ENCODE measurements at regions not wholly inside any gene's neighbourhood (a gene's known extent, or its start where the extent isn't known, plus 50 kb on each side); places are given as distances from the start of the nearest gene placed in this dataset.

GRCh38 chr1:68615312-68615711 lies 118.4 kb upstream of the DEPDC1 start:
- no TSS peak for BruUV-seq (replicated peaks)
- no peaks in the 10 kb centered on the region for H3K36me3 ChIP-seq (ENCODE audit: control insufficient read depth, insufficient read depth, low read length)
- TF ChIP-seq CTCF (IDR thresholded peaks at IDR 0.05; ENCODE audit: insufficient read depth in 1 of 2, low read depth in 1 of 2, low read length in 1 of 2, severe bottlenecking in 1 of 2, unreplicated experiment in 1 of 2), result no peak
- Mint-ChIP-seq H3K4me3 (ENCODE audit: unreplicated experiment) (no peak overlapping the region), H3K27ac (ENCODE audit: unreplicated experiment) (no peak overlapping the region), H3K4me1 (ENCODE audit: low read depth, unreplicated experiment) (no peaks in the 10 kb centered on the region), H3K36me3 (ENCODE audit: insufficient read depth, unreplicated experiment) (peaks cover 4% of the 10 kb centered on the region), H3K27me3 (ENCODE audit: insufficient read depth, unreplicated experiment) (no peaks in the 10 kb centered on the region), H3K9me3 (ENCODE audit: unreplicated experiment) (peaks cover 9% of the 10 kb centered on the region)
- ChIA-PET POLR2A (no interaction called here), CTCF (no interaction called here)
- H3K27me3 ChIP-seq (replicated peaks; ENCODE audit: control insufficient read depth, insufficient read depth, low read length), result no peaks in the 10 kb centered on the region
- intact Hi-C loops (cut with micrococcal nuclease; ENCODE audit: unreplicated experiment), result no loop called here
- no peak overlapping the region for H3K4me3 ChIP-seq (ENCODE audit: low read depth, low read length)
- DNase-seq, result no peak
- H3K9me3 ChIP-seq, result no peaks in the 10 kb centered on the region
- no peaks in the 10 kb centered on the region for H3K4me1 ChIP-seq

DNA sequence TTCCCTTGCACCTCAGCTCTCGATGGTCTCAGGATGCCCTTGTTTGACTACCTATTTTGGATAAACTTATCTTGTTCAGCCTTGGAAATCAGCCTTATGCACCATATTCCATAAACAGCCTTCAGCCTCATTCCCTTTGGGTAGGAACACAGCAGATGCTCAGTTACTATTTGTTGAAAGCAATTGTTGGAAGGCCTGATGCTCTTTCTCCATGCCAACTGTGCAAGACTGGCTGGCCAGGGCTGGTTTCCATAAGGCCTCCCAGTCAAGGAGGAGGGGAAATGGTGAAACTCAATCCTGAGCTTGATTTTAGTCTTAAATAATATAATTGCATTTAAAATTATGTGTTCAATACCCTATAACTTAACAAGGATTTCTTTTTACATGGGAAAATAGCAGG lies 121.1 kb upstream of the DEPDC1 start:
- POLR2A ChIA-PET, result no interaction called here
- CTCF ChIA-PET, result no interaction called here
- no peaks in the 10 kb centered on the region for H3K27me3 Mint-ChIP-seq (ENCODE audit: insufficient read depth, unreplicated experiment)
- DNase-seq, result no peak
- Histone ChIP-seq H3K27me3 (replicated peaks; ENCODE audit: control insufficient read depth, insufficient read depth, low read length) (no peaks in the 10 kb centered on the region), H3K9me3 (no peaks in the 10 kb centered on the region), H3K36me3 (ENCODE audit: control insufficient read depth, insufficient read depth, low read length) (no peaks in the 10 kb centered on the region), H3K4me3 (ENCODE audit: low read depth, low read length) (no peak overlapping the region), H3K4me1 (no peaks in the 10 kb centered on the region)
- no peak overlapping the region for H3K27ac Mint-ChIP-seq (ENCODE audit: unreplicated experiment)
- H3K4me3 Mint-ChIP-seq (ENCODE audit: unreplicated experiment), result no peak overlapping the region
- intact Hi-C loops (cut with micrococcal nuclease; ENCODE audit: unreplicated experiment), result no loop called here
- TF ChIP-seq CTCF (IDR thresholded peaks at IDR 0.05; ENCODE audit: insufficient read depth in 1 of 2, low read depth in 1 of 2, low read length in 1 of 2, severe bottlenecking in 1 of 2, unreplicated experiment in 1 of 2), result no peak
- H3K36me3 Mint-ChIP-seq (ENCODE audit: insufficient read depth, unreplicated experiment), result peaks cover 4% of the 10 kb centered on the region
- no TSS peak for BruUV-seq (replicated peaks)
- H3K9me3 Mint-ChIP-seq (ENCODE audit: unreplicated experiment), result peaks cover 9% of the 10 kb centered on the region
- H3K4me1 Mint-ChIP-seq (ENCODE audit: low read depth, unreplicated experiment), result no peaks in the 10 kb centered on the region

DNA sequence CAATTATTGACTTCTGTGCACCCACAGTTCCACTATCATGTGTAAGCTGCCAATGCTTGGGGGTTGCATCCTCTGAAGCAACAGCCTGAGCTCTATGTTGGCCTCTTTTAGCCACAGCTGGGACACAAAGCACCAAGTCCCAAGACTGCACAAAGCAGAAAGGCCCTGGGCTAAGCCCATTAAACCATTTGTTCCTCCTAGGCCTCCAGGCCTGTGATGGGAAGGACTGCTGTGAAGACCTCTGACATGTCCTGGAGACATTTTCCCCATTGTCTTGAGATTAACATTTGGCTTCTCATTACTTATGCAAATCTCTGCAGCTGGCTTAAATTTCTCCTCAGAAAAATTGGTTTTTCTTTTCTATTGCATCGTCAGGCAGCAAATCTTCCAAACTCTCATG lies 123.7 kb upstream of the DEPDC1 start:
- Mint-ChIP-seq H3K27me3 (ENCODE audit: insufficient read depth, unreplicated experiment) (no peaks in the 10 kb centered on the region), H3K4me3 (ENCODE audit: unreplicated experiment) (no peak overlapping the region), H3K9me3 (ENCODE audit: unreplicated experiment) (peaks cover 10% of the 10 kb centered on the region), H3K4me1 (ENCODE audit: low read depth, unreplicated experiment) (peaks cover 7% of the 10 kb centered on the region), H3K36me3 (ENCODE audit: insufficient read depth, unreplicated experiment) (no peaks in the 10 kb centered on the region), H3K27ac (ENCODE audit: unreplicated experiment) (no peak overlapping the region)
- no peaks in the 10 kb centered on the region for H3K9me3 ChIP-seq
- intact Hi-C loops (cut with micrococcal nuclease; ENCODE audit: unreplicated experiment), result no loop called here
- CTCF ChIA-PET, result no interaction called here
- DNase-seq, result no peak
- no peaks in the 10 kb centered on the region for H3K36me3 ChIP-seq (ENCODE audit: control insufficient read depth, insufficient read depth, low read length)
- no peak overlapping the region for H3K4me3 ChIP-seq (ENCODE audit: low read depth, low read length)
- no peaks in the 10 kb centered on the region for H3K27me3 ChIP-seq (replicated peaks; ENCODE audit: control insufficient read depth, insufficient read depth, low read length)
- no peaks in the 10 kb centered on the region for H3K4me1 ChIP-seq
- TF ChIP-seq CTCF (IDR thresholded peaks at IDR 0.05; ENCODE audit: insufficient read depth in 1 of 2, low read depth in 1 of 2, low read length in 1 of 2, severe bottlenecking in 1 of 2, unreplicated experiment in 1 of 2), result no peak
- no TSS peak for BruUV-seq (replicated peaks)
- POLR2A ChIA-PET, result no interaction called here
